GM10266 (cell line): ENCODE measurements at regions not wholly inside any gene's neighbourhood (a gene's known extent, or its start where the extent isn't known, plus 50 kb on each side); places are given as distances from the start of the nearest gene placed in this dataset.
A peak's percentile ranks its signal among the peaks of the same experiment; 100 is the strongest.

Source experiments
- DNase-seq: peaks from one replicate; pipeline ENCODE4 v3.0.0; 2012; ENCODE audit errors: extremely low spot score
- TF ChIP-seq, protein P1 (sequence below): IDR thresholded peaks from 2 replicates; pipeline ENCODE4 v1.5.1; 2012; ENCODE audit warnings: mild to moderate bottlenecking, low read depth; ENCODE audit not compliant: control insufficient read depth, insufficient read depth; ENCODE audit errors: missing control alignments

DNA sequence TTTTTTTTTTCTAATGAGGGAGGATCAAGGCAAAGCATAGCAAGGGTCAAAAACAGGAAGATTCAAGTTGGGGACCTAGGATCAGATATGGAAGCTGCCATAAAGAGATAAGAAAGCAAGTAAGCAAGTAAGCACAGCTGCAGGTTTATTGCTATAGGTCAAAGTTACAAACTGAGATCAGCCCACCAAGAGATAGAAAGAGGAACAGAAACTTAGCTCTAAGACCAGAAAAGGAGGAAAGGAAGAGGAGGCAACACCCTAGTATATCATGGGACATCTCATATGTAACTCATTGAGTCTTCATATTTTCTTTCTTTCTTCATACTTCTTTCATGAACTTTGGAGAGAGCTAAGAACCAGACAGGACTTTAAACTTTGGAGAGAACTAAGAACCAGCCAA lies 295.9 kb upstream of the CRIM1 start:
- DNase-seq, result peak; percentile 18
- TF ChIP-seq, protein P1, sequence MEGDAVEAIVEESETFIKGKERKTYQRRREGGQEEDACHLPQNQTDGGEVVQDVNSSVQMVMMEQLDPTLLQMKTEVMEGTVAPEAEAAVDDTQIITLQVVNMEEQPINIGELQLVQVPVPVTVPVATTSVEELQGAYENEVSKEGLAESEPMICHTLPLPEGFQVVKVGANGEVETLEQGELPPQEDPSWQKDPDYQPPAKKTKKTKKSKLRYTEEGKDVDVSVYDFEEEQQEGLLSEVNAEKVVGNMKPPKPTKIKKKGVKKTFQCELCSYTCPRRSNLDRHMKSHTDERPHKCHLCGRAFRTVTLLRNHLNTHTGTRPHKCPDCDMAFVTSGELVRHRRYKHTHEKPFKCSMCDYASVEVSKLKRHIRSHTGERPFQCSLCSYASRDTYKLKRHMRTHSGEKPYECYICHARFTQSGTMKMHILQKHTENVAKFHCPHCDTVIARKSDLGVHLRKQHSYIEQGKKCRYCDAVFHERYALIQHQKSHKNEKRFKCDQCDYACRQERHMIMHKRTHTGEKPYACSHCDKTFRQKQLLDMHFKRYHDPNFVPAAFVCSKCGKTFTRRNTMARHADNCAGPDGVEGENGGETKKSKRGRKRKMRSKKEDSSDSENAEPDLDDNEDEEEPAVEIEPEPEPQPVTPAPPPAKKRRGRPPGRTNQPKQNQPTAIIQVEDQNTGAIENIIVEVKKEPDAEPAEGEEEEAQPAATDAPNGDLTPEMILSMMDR, result no peak

DNA sequence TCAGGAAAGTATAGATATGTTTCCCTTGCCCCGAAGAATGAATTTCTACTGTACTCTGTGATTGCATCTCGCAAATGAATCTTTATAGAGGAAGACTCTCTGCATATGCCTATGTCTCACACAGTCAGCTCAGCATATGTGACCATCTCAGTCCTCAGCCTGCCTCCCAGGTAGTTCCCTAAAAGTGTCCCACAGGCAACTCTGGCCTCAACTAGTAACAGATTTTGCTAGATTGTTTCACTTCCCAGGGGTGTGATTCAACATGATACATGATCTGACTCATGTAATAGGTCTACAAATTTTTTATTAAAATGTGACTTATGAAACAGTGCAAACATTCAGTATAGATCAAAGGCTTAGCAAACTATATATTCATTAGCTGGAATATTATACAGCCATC lies 296.6 kb upstream of the CRIM1 start:
- DNase-seq, result no peak
- TF ChIP-seq, protein P1, result no peak

DNA sequence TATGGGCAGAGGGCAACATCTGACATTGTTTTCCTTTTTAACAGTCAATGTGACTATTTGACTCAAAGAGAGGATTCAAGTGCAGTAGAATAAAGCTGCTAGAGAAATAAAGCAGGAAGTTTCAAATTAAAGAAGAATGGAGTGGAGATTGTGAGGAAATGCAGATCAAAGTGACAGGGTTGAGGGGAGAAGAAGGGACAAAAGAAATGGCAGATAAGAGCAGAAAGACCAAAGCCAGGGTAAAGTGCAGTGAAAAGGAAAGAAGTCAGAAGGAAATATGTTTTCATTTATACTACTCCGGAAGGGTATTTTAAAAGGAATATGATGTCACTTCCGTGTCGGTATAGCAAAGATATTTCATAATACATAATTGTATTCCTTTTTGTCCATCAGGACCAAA lies 297.5 kb upstream of the CRIM1 start:
- no peak for DNase-seq
- TF ChIP-seq, protein P1, result no peak

DNA sequence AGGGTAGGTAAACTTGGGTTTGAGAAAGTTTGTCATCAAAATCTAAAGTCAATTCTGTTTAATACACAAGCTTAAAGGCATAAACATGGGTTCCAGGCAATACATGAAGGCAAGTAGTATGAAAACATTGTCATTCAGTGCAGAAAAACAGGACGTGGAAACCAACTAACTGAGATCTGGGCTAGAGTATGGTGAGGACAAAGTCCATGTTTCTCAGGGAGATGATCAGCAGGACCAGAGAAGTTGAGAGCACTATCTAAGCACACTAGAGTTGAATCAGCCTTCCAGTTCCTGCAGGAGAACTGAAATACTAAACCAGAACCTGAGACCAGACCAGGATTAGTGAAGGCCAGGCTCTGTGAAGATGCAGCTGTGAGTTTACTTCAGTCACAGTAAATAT lies 302.8 kb upstream of the CRIM1 start:
- no peak for DNase-seq
- TF ChIP-seq, protein P1, result no peak

DNA sequence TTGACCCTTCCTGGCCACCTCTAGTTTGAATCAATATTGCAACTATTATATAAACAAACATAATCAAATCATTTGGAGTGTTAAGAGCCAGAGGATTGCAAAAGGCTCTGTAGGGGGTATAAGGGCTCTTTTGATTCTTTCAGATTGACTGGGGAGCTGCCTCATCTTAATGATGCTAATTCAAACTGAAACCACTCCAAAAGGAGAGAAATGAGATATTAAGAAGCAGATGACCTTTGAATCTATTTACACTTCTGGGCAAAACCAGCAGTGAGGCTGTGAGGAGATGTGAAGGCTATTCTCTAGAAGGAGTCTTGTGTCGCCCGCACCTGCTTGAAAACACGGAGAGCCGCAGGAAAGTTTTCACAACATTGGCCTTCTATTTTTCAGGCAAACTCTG lies 311.2 kb upstream of the CRIM1 start:
- no peak for DNase-seq
- TF ChIP-seq, protein P1, result no peak

DNA sequence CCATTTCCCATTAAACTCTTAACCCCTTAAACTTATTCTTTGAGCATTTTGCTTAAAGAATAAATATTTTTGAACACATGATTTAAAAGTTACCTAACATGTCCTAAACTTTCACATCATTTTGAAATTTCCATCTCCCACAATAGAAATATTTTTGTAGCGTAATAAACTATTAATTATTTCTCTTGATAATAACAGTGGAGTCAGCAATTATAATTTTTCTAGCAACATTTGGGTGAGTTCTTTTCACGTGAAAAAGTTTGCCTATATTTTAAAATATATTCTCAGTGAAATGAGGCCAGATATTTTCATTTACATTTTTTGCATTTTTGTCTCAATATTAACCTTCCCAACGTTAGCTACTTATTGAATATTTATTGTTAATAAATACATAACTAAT lies 320.4 kb upstream of the CRIM1 start:
- TF ChIP-seq, protein P1, result no peak
- no peak for DNase-seq

DNA sequence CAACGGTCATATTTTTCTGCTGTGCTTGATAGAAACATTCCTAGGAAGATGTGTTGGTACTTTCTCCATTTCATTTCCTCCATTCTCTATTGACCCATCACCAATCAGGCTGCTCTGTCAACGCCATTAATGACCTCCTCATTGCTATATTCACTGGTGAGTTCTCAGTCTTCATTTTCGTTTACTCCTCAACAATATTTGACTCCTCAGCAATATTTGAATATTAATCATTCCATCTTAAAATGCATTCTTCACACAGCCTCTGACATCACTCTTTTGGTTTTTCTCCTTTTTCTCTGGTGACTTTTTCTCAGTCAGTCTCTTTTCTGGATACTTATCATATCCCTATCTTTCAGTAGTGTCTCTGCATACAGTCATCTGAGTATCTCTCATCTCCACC lies 323.5 kb upstream of the CRIM1 start:
- TF ChIP-seq, protein P1, result no peak
- DNase-seq, result no peak
